Naive thymus-derived CD4-positive, alpha-beta T cell (primary cell): ENCODE measurements at regions not wholly inside any gene's neighbourhood (a gene's known extent, or its start where the extent isn't known, plus 50 kb on each side); places are given as distances from the start of the nearest gene placed in this dataset.

Experiments used
- ATAC-seq: fragments of 150-1000 bp; cut with Tn5 transposase; 2 replicates; pipeline ENCODE4 v1.10.0; 2021; ENCODE audit warnings: mild to moderate bottlenecking, moderate library complexity
- CTCF ChIA-PET: fragments of 350-600 bp; sonication (Branson Sonifier 250); formaldehyde crosslinking; loops from one replicate; lab custom pipeline; 2021; ENCODE audit warnings: antibody characterized with exemption; lab: Charles Lee
- POLR2A ChIA-PET: fragments of 350-600 bp; sonication (Branson Sonifier 250); formaldehyde crosslinking; loops from one replicate; lab custom pipeline; 2021; ENCODE audit warnings: antibody characterized with exemption, inconsistent platforms; lab: Charles Lee
- DNase-seq, 9 donors: peaks; one replicate each; pipeline versions ENCODE4 v3.0.0 to v3.0.0-alpha.2; 2020 to 2022; ENCODE audit warnings: mixed read lengths in 1 of 9
- H3K27ac ChIP-seq: one replicate; pipeline ENCODE4 v1.7.0; 2013; ENCODE audit warnings: mild to moderate bottlenecking, low read depth, low read length, moderate library complexity
- H3K27me3 ChIP-seq, 2 donors: one replicate each; pipeline ENCODE4 v1.7.0; 2013; ENCODE audit warnings: low read length in 2 of 2, mild to moderate bottlenecking in 2 of 2, moderate library complexity in 2 of 2; ENCODE audit not compliant: control insufficient read depth in 2 of 2, insufficient read depth in 2 of 2
- H3K36me3 ChIP-seq, 3 experiments: 1 replicate in 2 of 3; 2 replicates in 1 of 3; pipeline ENCODE4 v1.7.0; 2013; ENCODE audit warnings: low read length in 3 of 3, mild to moderate bottlenecking in 3 of 3, moderate library complexity in 1 of 3; ENCODE audit not compliant: insufficient read depth in 3 of 3, control insufficient read depth in 2 of 3
- H3K4me1 ChIP-seq, 2 donors: one replicate each; pipeline ENCODE4 v1.7.0; 2013; ENCODE audit warnings: low read length in 2 of 2, mild to moderate bottlenecking in 2 of 2, moderate library complexity in 1 of 2; ENCODE audit not compliant: control insufficient read depth in 2 of 2, insufficient read depth in 2 of 2
- H3K4me3 ChIP-seq: 2 replicates; pipeline ENCODE4 v1.7.0; 2013; ENCODE audit warnings: mild to moderate bottlenecking, low read length
- H3K9me3 ChIP-seq, 3 experiments: 1 replicate in 2 of 3; 2 replicates in 1 of 3; pipeline ENCODE4 v1.7.0; 2013; ENCODE audit warnings: low read length in 3 of 3; ENCODE audit not compliant: control insufficient read depth in 2 of 3
- H3K27ac Mint-ChIP-seq, 9 donors: one replicate each; pipeline ENCODE4 v1.8.0; 2020 to 2022; ENCODE audit warnings: mixed read lengths in 9 of 9, mild to moderate bottlenecking in 8 of 9, moderate library complexity in 5 of 9, inconsistent platforms in 2 of 9
- H3K27me3 Mint-ChIP-seq, 5 donors: one replicate each; pipeline ENCODE4 v1.8.0; 2021 to 2022; ENCODE audit warnings: mixed read lengths in 5 of 5, mild to moderate bottlenecking in 1 of 5
- H3K36me3 Mint-ChIP-seq, 5 donors: one replicate each; pipeline ENCODE4 v1.8.0; 2020 to 2022; ENCODE audit warnings: mixed read lengths in 5 of 5, mild to moderate bottlenecking in 3 of 5, inconsistent platforms in 1 of 5
- H3K4me1 Mint-ChIP-seq, 7 donors: one replicate each; pipeline ENCODE4 v1.8.0; 2020 to 2022; ENCODE audit warnings: mixed read lengths in 7 of 7, mild to moderate bottlenecking in 3 of 7, inconsistent platforms in 1 of 7
- H3K4me3 Mint-ChIP-seq, 10 donors: one replicate each; pipeline ENCODE4 v1.8.0; 2020 to 2022; ENCODE audit warnings: mild to moderate bottlenecking in 10 of 10, mixed read lengths in 10 of 10, moderate library complexity in 6 of 10, inconsistent platforms in 2 of 10
- H3K9me3 Mint-ChIP-seq, 11 donors: one replicate each; pipeline ENCODE4 v1.8.0; 2020 to 2022; ENCODE audit warnings: mixed read lengths in 11 of 11, mild to moderate bottlenecking in 4 of 11, inconsistent platforms in 1 of 11, moderate library complexity in 1 of 11
- intact Hi-C, 2 donors: fragments of 100-400 bp; cut with micrococcal nuclease; formaldehyde crosslinking; loops; one replicate each; pipeline ENCODE4 v1.15.1; 2023

DNA sequence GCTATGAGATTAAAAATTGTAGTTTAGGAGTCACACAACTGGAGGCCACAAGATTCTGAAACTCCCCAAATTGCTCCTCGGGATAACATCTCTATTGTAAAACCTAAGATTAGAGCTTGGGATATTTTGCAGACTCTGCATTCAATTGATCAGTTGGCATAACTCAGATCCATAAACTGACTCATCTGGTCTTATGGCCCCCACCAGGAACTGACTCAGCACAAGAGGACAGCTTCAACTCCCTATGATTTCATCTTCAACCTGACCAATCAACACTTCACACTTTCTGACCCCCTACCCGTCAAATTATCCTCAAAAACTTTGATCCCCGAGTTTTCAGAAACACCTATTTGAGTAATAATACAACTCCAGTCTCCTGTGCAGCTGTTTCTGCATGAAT, 257.3 kb downstream of the HAO1 start:
- Histone ChIP-seq H3K4me1 (no peaks in the 10 kb centered on the region), H3K27ac (no peak overlapping the region), H3K36me3 (no peaks in the 10 kb centered on the region), H3K4me3 (no peak overlapping the region), H3K27me3 (no peaks in the 10 kb centered on the region), H3K9me3 (peaks cover 0 to 5% (median 0%) of the 10 kb centered on the region in 3 experiments)
- Mint-ChIP-seq H3K27me3 (no peaks in the 10 kb centered on the region), H3K4me1 (no peaks in the 10 kb centered on the region), H3K27ac (no peak overlapping the region), H3K36me3 (no peaks in the 10 kb centered on the region), H3K9me3 (peaks cover 0 to 8% (median 2%) of the 10 kb centered on the region in 11 donors), H3K4me3 (no peak overlapping the region)
- DNase-seq (no peak), ATAC-seq (no peak)
- ChIA-PET CTCF (no interaction called here), POLR2A (no interaction called here)
- intact Hi-C loops: no loop called here

DNA sequence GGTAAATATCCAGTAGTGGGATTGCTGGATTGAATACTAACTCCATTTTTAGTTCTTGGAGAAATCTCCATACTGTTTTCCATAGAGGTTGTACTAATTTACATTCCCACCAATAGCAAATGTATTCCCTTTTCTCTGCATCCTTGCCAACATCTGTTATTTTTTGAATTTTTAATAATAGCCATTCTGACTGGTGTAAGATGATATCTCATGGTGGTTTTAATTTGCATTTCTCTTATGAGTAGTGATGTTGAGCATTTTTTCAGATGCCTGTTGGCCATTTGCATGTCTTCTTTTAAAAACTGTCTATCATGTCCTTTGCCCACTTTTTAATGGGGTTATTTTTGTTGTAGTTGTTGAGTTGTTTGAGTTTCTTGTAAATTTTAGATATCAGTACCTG, 253.2 kb downstream of the HAO1 start:
- intact Hi-C loops: no loop called here
- no peaks in the 10 kb centered on the region for H3K27me3 Mint-ChIP-seq

DNA sequence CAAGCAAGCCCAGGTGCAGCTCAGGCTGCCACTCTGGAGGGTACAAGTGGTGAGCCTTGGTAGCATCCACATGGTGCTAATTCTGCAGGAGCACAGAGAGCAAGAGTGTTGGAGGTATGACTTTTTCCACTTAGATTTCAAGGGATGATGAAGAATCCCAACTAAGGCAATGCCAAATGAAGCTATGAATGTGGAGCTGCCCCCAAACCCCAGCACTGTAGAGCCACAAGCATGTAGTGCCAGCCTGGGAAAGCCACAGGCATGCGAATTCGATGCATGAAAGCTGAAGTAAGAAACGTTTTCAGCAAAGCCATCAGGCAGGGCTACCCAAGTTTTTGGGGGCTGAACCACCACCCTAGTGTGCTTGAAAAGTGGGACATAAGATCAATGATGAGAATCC, 251.1 kb downstream of the HAO1 start:
- H3K27me3 ChIP-seq: no peaks in the 10 kb centered on the region
- Mint-ChIP-seq H3K27me3 (no peaks in the 10 kb centered on the region), H3K36me3 (no peaks in the 10 kb centered on the region), H3K9me3 (peaks cover 0 to 14% (median 2%) of the 10 kb centered on the region in 11 donors), H3K4me1 (no peaks in the 10 kb centered on the region), H3K4me3 (no peak overlapping the region), H3K27ac (no peak overlapping the region)
- no peaks in the 10 kb centered on the region for H3K4me1 ChIP-seq
- ATAC-seq (no peak), DNase-seq (no peak)
- H3K9me3 ChIP-seq: peaks cover 0 to 5% (median 0%) of the 10 kb centered on the region in 3 experiments
- no peaks in the 10 kb centered on the region for H3K36me3 ChIP-seq
- ChIA-PET CTCF (no interaction called here), POLR2A (no interaction called here)
- H3K4me3 ChIP-seq: no peak overlapping the region
- H3K27ac ChIP-seq: no peak overlapping the region
- intact Hi-C loops: no loop called here

More for the DNA sequence above, 253.2 kb downstream of the HAO1 start:
- no peaks in the 10 kb centered on the region for H3K4me1 Mint-ChIP-seq
- no peaks in the 10 kb centered on the region for H3K36me3 Mint-ChIP-seq
- no peak overlapping the region for H3K27ac Mint-ChIP-seq
- no peaks in the 10 kb centered on the region for H3K36me3 ChIP-seq
- H3K4me3 ChIP-seq: no peak overlapping the region
- ChIA-PET POLR2A (no interaction called here), CTCF (no interaction called here)
- ATAC-seq (no peak), DNase-seq (no peak)
- H3K9me3 ChIP-seq: peaks cover 0 to 5% (median 0%) of the 10 kb centered on the region in 3 experiments
- H3K9me3 Mint-ChIP-seq: peaks cover 0 to 14% (median 2%) of the 10 kb centered on the region in 11 donors
- H3K27me3 ChIP-seq: no peaks in the 10 kb centered on the region
- H3K27ac ChIP-seq: no peak overlapping the region
- no peak overlapping the region for H3K4me3 Mint-ChIP-seq
- no peaks in the 10 kb centered on the region for H3K4me1 ChIP-seq

DNA sequence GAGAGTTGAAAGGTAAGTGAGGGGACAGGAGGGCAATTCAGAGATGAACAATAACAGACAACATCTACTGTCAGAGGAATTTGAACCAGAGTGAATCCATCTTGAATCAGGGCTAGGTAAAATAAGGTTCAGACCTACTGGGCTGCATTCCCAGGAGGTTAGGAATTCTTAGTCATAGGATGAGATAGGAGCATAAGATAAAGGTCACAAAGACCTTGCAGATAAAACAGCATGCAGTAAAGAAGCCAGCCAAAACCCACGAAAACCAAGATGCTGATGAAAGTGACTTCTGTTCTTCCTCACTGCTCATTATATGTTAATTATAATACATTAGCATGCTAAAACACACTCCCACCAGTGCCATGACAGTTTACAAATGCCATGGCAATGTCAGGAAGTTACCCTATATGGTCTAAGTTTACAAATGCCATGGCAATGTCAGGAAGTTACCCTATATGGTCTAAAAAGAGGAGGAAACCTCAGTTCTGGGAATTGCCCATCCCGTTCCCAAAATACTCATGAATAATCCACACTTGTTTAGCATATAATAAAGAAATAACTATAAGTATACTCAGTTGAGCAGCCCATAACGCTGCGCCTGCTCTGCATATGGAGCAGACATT, 248.5 kb downstream of the HAO1 start:
- no peak overlapping the region for H3K4me3 Mint-ChIP-seq
- Histone ChIP-seq H3K27me3 (no peaks in the 10 kb centered on the region), H3K4me1 (no peaks in the 10 kb centered on the region), H3K27ac (no peak overlapping the region), H3K36me3 (no peaks in the 10 kb centered on the region), H3K9me3 (peaks cover 0 to 5% (median 0%) of the 10 kb centered on the region in 3 experiments), H3K4me3 (no peak overlapping the region)
- no peaks in the 10 kb centered on the region for H3K36me3 Mint-ChIP-seq
- peaks cover 0 to 14% (median 3%) of the 10 kb centered on the region in 11 donors for H3K9me3 Mint-ChIP-seq
- ChIA-PET POLR2A (no interaction called here), CTCF (no interaction called here)
- no peaks in the 10 kb centered on the region for H3K4me1 Mint-ChIP-seq
- DNase-seq: no peak
- no peak for ATAC-seq
- intact Hi-C loops: loop anchor here in 1 of 2 donors (10.0 kb wide), 1 partner anchor 57 kb away; no protein-coding TSS in a partner anchor
- peaks cover 0 to under 1% (median 0%) of the 10 kb centered on the region in 5 donors for H3K27me3 Mint-ChIP-seq
- H3K27ac Mint-ChIP-seq: no peak overlapping the region

DNA sequence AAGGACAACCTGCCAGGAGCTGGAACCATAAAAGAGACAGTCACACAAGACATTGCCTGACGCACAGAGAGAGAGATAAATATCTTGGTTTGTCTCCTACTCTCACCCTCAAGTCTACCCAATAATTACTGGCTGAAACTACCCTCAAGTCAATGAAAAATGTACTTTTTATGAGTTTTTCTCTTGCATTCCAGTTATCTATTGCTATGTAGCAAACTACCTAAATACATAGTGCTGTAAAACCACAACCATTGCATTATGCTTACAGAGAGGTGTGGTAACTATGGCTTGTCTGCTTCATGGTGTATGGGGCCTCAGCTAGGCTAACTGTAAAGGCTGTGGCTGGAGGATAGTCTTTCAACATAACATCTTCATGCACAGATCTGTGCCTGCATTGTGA, 247.8 kb downstream of the HAO1 start:
- CTCF ChIA-PET: no interaction called here
- Mint-ChIP-seq H3K4me1 (no peaks in the 10 kb centered on the region), H3K9me3 (peaks cover 0 to 21% (median 5%) of the 10 kb centered on the region in 11 donors), H3K27ac (no peak overlapping the region), H3K36me3 (no peaks in the 10 kb centered on the region), H3K4me3 (no peak overlapping the region), H3K27me3 (peaks cover 0 to 4% (median 0%) of the 10 kb centered on the region in 5 donors)
- Histone ChIP-seq H3K9me3 (peaks cover 0 to under 1% (median 0%) of the 10 kb centered on the region in 3 experiments), H3K27me3 (no peaks in the 10 kb centered on the region), H3K36me3 (no peaks in the 10 kb centered on the region), H3K4me3 (no peak overlapping the region), H3K27ac (no peak overlapping the region), H3K4me1 (no peaks in the 10 kb centered on the region)
- intact Hi-C loops: loop anchor here in 1 of 2 donors (10.0 kb wide), 1 partner anchor 58 kb away; no protein-coding TSS in a partner anchor
- ATAC-seq (no peak), DNase-seq (no peak)
- POLR2A ChIA-PET: no interaction called here

DNA sequence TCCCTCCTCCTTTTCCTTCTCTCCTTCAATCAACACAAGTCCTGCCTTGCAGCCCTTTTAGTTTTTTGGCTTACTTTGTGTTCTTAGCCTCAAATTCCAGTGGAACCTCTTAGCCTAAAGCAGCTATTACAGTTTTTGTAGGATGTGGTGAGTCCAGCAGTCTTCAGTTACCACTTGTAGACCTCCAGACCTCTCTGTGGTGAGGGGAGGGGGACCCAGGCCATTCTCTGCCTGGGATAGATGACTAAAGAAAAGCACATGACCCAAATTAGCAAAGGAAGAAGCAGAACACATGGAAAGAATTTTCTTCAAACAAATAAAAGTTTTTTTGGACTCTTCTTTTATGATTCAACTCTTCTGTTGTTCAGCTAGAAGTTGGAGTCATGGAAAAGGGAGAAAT, 246.5 kb downstream of the HAO1 start:
- no peak overlapping the region for H3K4me3 ChIP-seq
- DNase-seq: no peak
- POLR2A ChIA-PET: no interaction called here

DNA sequence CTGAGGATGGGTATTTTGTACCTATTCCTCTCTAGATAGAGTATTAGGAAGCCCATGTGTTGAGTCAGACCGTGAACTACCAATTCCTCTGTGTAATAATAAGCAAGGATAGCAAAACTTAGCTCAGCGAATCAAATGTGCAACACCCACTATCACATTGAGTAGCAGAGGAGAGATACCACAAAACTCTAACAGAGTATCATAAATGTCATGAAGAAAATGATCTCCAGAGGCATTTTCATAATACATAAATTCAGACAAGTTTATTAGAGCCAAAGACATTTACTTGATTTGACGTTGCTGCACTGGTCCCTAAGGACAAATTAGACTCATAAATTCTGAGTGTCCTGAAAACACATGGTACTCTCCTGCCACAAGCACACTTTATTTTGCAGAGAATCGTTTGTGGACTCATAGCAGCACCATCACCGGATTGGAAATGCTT, 245.2 kb downstream of the HAO1 start:
- H3K4me3 Mint-ChIP-seq: no peak overlapping the region
- no peaks in the 10 kb centered on the region for H3K36me3 ChIP-seq
- ChIA-PET CTCF (no interaction called here), POLR2A (no interaction called here)
- no peaks in the 10 kb centered on the region for H3K4me1 ChIP-seq
- no peak for ATAC-seq
- peaks cover 0 to 18% (median 3%) of the 10 kb centered on the region in 11 donors for H3K9me3 Mint-ChIP-seq
- H3K9me3 ChIP-seq: no peaks in the 10 kb centered on the region
- intact Hi-C loops: loop anchor here in 1 of 2 donors (10.0 kb wide), 1 partner anchor 60 kb away; no protein-coding TSS in a partner anchor
- no peak overlapping the region for H3K4me3 ChIP-seq
- no peaks in the 10 kb centered on the region for H3K27me3 ChIP-seq
- no peak for DNase-seq
- no peaks in the 10 kb centered on the region for H3K36me3 Mint-ChIP-seq
- H3K27ac ChIP-seq: no peak overlapping the region
- peaks cover 0 to 4% (median 0%) of the 10 kb centered on the region in 5 donors for H3K27me3 Mint-ChIP-seq
- H3K27ac Mint-ChIP-seq: no peak overlapping the region
- no peaks in the 10 kb centered on the region for H3K4me1 Mint-ChIP-seq

More for the DNA sequence above, 246.5 kb downstream of the HAO1 start:
- Mint-ChIP-seq H3K27me3 (peaks cover 0 to 4% (median 0%) of the 10 kb centered on the region in 5 donors), H3K4me3 (no peak overlapping the region), H3K36me3 (no peaks in the 10 kb centered on the region), H3K9me3 (peaks cover 0 to 19% (median 3%) of the 10 kb centered on the region in 11 donors), H3K4me1 (no peaks in the 10 kb centered on the region), H3K27ac (no peak overlapping the region)
- Histone ChIP-seq H3K27ac (no peak overlapping the region), H3K4me1 (no peaks in the 10 kb centered on the region), H3K27me3 (no peaks in the 10 kb centered on the region), H3K36me3 (no peaks in the 10 kb centered on the region), H3K9me3 (no peaks in the 10 kb centered on the region)
- CTCF ChIA-PET: no interaction called here
- no peak for ATAC-seq
- intact Hi-C loops: loop anchor here in 1 of 2 donors (10.0 kb wide), 1 partner anchor 59 kb away; no protein-coding TSS in a partner anchor
